ENCODE measurements at regions not wholly inside any gene's neighbourhood (a gene's known extent, or its start where the extent isn't known, plus 50 kb on each side); places are given as distances from the start of the nearest gene placed in this dataset.

DNA sequence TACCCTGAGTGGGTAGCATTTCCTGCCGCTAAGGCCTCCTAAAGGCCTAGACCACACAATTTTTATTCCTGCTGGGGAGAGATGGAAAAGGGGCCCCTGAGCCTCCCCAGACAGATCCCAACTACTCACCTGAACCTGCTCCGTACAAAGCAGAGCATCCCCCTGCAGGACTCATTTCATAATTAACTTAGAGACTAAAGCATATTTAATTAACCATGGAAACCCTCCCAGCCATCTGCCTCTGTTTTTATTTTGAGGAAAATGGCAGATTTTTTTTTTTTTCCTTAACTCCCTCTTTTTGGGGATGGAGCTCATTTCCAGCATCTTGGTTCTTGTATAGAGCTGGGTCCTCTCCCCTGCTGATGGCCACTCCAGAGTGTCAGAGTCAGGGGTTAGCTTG is 96.5 kb upstream of the CRHR1 start:
- TF ChIP-seq, protein P1, sequence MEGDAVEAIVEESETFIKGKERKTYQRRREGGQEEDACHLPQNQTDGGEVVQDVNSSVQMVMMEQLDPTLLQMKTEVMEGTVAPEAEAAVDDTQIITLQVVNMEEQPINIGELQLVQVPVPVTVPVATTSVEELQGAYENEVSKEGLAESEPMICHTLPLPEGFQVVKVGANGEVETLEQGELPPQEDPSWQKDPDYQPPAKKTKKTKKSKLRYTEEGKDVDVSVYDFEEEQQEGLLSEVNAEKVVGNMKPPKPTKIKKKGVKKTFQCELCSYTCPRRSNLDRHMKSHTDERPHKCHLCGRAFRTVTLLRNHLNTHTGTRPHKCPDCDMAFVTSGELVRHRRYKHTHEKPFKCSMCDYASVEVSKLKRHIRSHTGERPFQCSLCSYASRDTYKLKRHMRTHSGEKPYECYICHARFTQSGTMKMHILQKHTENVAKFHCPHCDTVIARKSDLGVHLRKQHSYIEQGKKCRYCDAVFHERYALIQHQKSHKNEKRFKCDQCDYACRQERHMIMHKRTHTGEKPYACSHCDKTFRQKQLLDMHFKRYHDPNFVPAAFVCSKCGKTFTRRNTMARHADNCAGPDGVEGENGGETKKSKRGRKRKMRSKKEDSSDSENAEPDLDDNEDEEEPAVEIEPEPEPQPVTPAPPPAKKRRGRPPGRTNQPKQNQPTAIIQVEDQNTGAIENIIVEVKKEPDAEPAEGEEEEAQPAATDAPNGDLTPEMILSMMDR (conservative IDR thresholded peaks at IDR 0.05; ENCODE audit: low read depth, low read length): no peak
- TF ChIP-seq EZH2phosphoT487 (IDR thresholded peaks at IDR 0.05; ENCODE audit: borderline replicate concordance, low read length) (no peak), EZH2 (IDR thresholded peaks at IDR 0.05; ENCODE audit: low read length, unreplicated experiment) (no peak)
